ENCODE measurements at regions not wholly inside any gene's neighbourhood (a gene's known extent, or its start where the extent isn't known, plus 50 kb on each side); places are given as distances from the start of the nearest gene placed in this dataset.

DNA sequence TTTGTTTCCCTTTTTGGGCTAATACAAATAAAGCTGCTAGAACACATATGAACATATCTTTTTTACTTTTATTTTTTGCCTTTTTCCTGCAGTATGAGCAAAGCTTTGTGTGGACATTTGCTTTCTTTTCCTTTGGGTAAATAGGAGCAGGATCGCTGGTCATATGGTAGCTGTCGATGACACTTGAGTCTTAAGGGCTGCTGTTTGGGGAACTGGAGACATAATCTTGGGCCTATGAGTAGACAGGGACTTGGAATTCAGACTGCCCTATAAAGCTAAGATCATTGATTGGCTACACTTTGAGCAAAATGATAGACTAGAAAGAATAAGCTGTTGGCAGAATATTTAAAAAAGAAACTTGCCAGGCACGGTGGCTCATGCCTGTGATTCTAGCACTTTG, 60.9 kb upstream of the ABL1 start:
- TF ChIP-seq, protein P1, sequence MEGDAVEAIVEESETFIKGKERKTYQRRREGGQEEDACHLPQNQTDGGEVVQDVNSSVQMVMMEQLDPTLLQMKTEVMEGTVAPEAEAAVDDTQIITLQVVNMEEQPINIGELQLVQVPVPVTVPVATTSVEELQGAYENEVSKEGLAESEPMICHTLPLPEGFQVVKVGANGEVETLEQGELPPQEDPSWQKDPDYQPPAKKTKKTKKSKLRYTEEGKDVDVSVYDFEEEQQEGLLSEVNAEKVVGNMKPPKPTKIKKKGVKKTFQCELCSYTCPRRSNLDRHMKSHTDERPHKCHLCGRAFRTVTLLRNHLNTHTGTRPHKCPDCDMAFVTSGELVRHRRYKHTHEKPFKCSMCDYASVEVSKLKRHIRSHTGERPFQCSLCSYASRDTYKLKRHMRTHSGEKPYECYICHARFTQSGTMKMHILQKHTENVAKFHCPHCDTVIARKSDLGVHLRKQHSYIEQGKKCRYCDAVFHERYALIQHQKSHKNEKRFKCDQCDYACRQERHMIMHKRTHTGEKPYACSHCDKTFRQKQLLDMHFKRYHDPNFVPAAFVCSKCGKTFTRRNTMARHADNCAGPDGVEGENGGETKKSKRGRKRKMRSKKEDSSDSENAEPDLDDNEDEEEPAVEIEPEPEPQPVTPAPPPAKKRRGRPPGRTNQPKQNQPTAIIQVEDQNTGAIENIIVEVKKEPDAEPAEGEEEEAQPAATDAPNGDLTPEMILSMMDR (IDR thresholded peaks at IDR 0.05; ENCODE audit: low read depth, low read length, poor library complexity, severe bottlenecking), result no peak
- no peak for TF ChIP-seq EZH2phosphoT487 (IDR thresholded peaks at IDR 0.05; ENCODE audit: borderline replicate concordance, low read length)
